Progenitor cell of endocrine pancreas (in vitro differentiated cells): ENCODE measurements at regions not wholly inside any gene's neighbourhood (a gene's known extent, or its start where the extent isn't known, plus 50 kb on each side); places are given as distances from the start of the nearest gene placed in this dataset.

ENCODE experiments used
- DNase-seq: peaks from one replicate; pipeline ENCODE4 v3.0.0; 2021; ENCODE audit warnings: low spot score; ENCODE audit not compliant: unreplicated experiment
- H3K27ac Mint-ChIP-seq: 2 replicates; pipeline ENCODE4 v1.8.0; 2021; ENCODE audit warnings: mild to moderate bottlenecking, moderate library complexity, mixed read lengths
- H3K27me3 Mint-ChIP-seq: 2 replicates; pipeline ENCODE4 v1.8.0; 2021; ENCODE audit warnings: mixed read lengths
- H3K36me3 Mint-ChIP-seq: 2 replicates; pipeline ENCODE4 v1.8.0; 2022; ENCODE audit warnings: mixed read lengths; ENCODE audit not compliant: insufficient read depth
- H3K4me1 Mint-ChIP-seq: 2 replicates; pipeline ENCODE4 v1.8.0; 2021; ENCODE audit warnings: low read depth, mixed read lengths
- H3K4me3 Mint-ChIP-seq: 2 replicates; pipeline ENCODE4 v1.8.0; 2021; ENCODE audit warnings: low read depth, mild to moderate bottlenecking, moderate library complexity, mixed read lengths
- H3K9me3 Mint-ChIP-seq: 2 replicates; pipeline ENCODE4 v1.8.0; 2021; ENCODE audit warnings: low read depth, mixed read lengths
- CTCF ChIP-seq: fragments of 200-600 bp; sonication (generic); IDR thresholded peaks from one replicate; pipeline ENCODE4 v1.5.0; 2021; ENCODE audit warnings: antibody characterized with exemption, mild to moderate bottlenecking; ENCODE audit not compliant: unreplicated experiment

- no peaks in the 10 kb centered on the region for H3K36me3 Mint-ChIP-seq
- peak; percentile 10 for TF ChIP-seq CTCF
- H3K4me3 Mint-ChIP-seq, result no peak overlapping the region
Observed at GRCh38 chr10:23525406-23525805, 86.5 kb downstream of the OTUD1 start.

GRCh38 chr10:23528419-23528818, 89.5 kb downstream of the OTUD1 start:
- H3K27ac Mint-ChIP-seq, result no peak overlapping the region
- H3K27me3 Mint-ChIP-seq, result peaks cover 13% of the 10 kb centered on the region
- H3K9me3 Mint-ChIP-seq, result no peaks in the 10 kb centered on the region
- no peaks in the 10 kb centered on the region for H3K4me1 Mint-ChIP-seq
- no peaks in the 10 kb centered on the region for H3K36me3 Mint-ChIP-seq
- TF ChIP-seq CTCF, result no peak
- DNase-seq, result no peak
- H3K4me3 Mint-ChIP-seq, result no peak overlapping the region

More at GRCh38 chr10:23525406-23525805, 86.5 kb downstream of the OTUD1 start:
- no peak overlapping the region for H3K27ac Mint-ChIP-seq
- H3K27me3 Mint-ChIP-seq, result peaks cover 14% of the 10 kb centered on the region
- no peaks in the 10 kb centered on the region for H3K9me3 Mint-ChIP-seq
- H3K4me1 Mint-ChIP-seq, result no peaks in the 10 kb centered on the region
- DNase-seq, result no peak

- DNase-seq, result no peak
- H3K27me3 Mint-ChIP-seq, result peaks cover 13% of the 10 kb centered on the region
- peaks cover 1% of the 10 kb centered on the region for H3K4me1 Mint-ChIP-seq
- no peak for TF ChIP-seq CTCF
- no peak overlapping the region for H3K27ac Mint-ChIP-seq
- no peaks in the 10 kb centered on the region for H3K36me3 Mint-ChIP-seq
- no peaks in the 10 kb centered on the region for H3K9me3 Mint-ChIP-seq
- H3K4me3 Mint-ChIP-seq, result no peak overlapping the region
Observed at GRCh38 chr10:23529625-23530024, 90.8 kb downstream of the OTUD1 start.

GRCh38 chr10:23530079-23530478, 91.2 kb downstream of the OTUD1 start:
- no peak for DNase-seq
- Mint-ChIP-seq H3K4me3 (no peak overlapping the region), H3K27me3 (peaks cover 13% of the 10 kb centered on the region), H3K27ac (no peak overlapping the region), H3K4me1 (peaks cover 3% of the 10 kb centered on the region), H3K9me3 (no peaks in the 10 kb centered on the region), H3K36me3 (no peaks in the 10 kb centered on the region)
- peak; percentile 48 for TF ChIP-seq CTCF

GRCh38 chr10:23533212-23533611, 94.3 kb downstream of the OTUD1 start:
- H3K4me3 Mint-ChIP-seq, result no peak overlapping the region
- no peak for DNase-seq
- no peaks in the 10 kb centered on the region for H3K36me3 Mint-ChIP-seq
- H3K27me3 Mint-ChIP-seq, result peaks cover 18% of the 10 kb centered on the region
- H3K27ac Mint-ChIP-seq, result no peak overlapping the region
- H3K4me1 Mint-ChIP-seq, result peaks cover 3% of the 10 kb centered on the region
- H3K9me3 Mint-ChIP-seq, result no peaks in the 10 kb centered on the region
- TF ChIP-seq CTCF, result no peak
